Breast epithelium (tissue), 4 donors: ENCODE measurements at regions not wholly inside any gene's neighbourhood (a gene's known extent, or its start where the extent isn't known, plus 50 kb on each side); places are given as distances from the start of the nearest gene placed in this dataset.

Experiments
- DNase-seq, 2 donors: peaks; one replicate each; pipeline ENCODE4 v3.0.0-alpha.2; 2019; ENCODE audit warnings: low spot score in 2 of 2
- H3K27ac ChIP-seq, 2 donors: fragments of 200-600 bp; sonication (generic) in 1 of 2; one replicate each; pipeline ENCODE4 v1.5.1; 2016 to 2019; ENCODE audit warnings: mild to moderate bottlenecking in 1 of 2
- H3K27me3 ChIP-seq, 2 donors: fragments of 200-600 bp; sonication (generic) in 1 of 2; one replicate each; pipeline versions ENCODE4 v1.5.1 to v1.6.0; 2017 to 2019; ENCODE audit warnings: control low read depth in 1 of 2, mild to moderate bottlenecking in 1 of 2
- H3K36me3 ChIP-seq: fragments of 200-600 bp; one replicate; pipeline ENCODE4 v1.5.1; 2019
- H3K4me1 ChIP-seq, 2 donors: fragments of 200-600 bp; sonication (generic); one replicate each; pipeline ENCODE4 v1.5.1; 2016 to 2019; ENCODE audit warnings: control low read depth in 1 of 2
- H3K4me3 ChIP-seq, 3 donors: fragments of 200-600 bp; sonication (generic); 1 replicate in 2 of 3; 2 replicates in 1 of 3; pipeline ENCODE4 v1.5.1; 2016 to 2019; ENCODE audit warnings: mild to moderate bottlenecking in 3 of 3, moderate library complexity in 2 of 3
- H3K9me3 ChIP-seq, 2 donors: fragments of 200-600 bp; sonication (generic) in 1 of 2; one replicate each; pipeline ENCODE4 v1.5.1; 2016 to 2019; ENCODE audit warnings: control low read depth in 1 of 2
- CTCF ChIP-seq, 3 donors: fragments of 450-650 bp; IDR thresholded peaks; one replicate each; pipeline ENCODE4 v1.5.1; 2016 to 2017; ENCODE audit warnings: antibody characterized with exemption in 3 of 3, mild to moderate bottlenecking in 3 of 3, moderate library complexity in 3 of 3
- POLR2A ChIP-seq: fragments of 450-650 bp; IDR thresholded peaks from one replicate; pipeline ENCODE4 v1.6.1; 2016; ENCODE audit warnings: antibody characterized with exemption, mild to moderate bottlenecking, moderate library complexity
- POLR2AphosphoS5 ChIP-seq, 3 donors: sonication (generic); formaldehyde crosslinking; IDR thresholded peaks; one replicate each; pipeline ENCODE4 v1.6.1; 2017; ENCODE audit warnings: antibody characterized with exemption in 3 of 3
- intact Hi-C: fragments of 100-400 bp; cut with DNase I; formaldehyde crosslinking; loops from one replicate; pipeline ENCODE4 v1.15.1; 2023; ENCODE audit warnings: low total_unique reads

- Histone ChIP-seq H3K36me3 (no peaks in the 10 kb centered on the region), H3K9me3 (peaks cover 1 to 24% of the 10 kb centered on the region in 2 donors), H3K4me1 (no peaks in the 10 kb centered on the region), H3K4me3 (no peak overlapping the region), H3K27me3 (no peaks in the 10 kb centered on the region), H3K27ac (no peak overlapping the region)
- intact Hi-C loops: no loop called here
- DNase-seq: no peak
- TF ChIP-seq POLR2A: no peak
- no peak for TF ChIP-seq POLR2AphosphoS5 (IDR thresholded peaks at IDR 0.05)
- no peak for TF ChIP-seq CTCF (IDR thresholded peaks at IDR 0.05)
Observed at GRCh38 chr4:151553874-151554273, 144.9 kb downstream of the FHIP1A start.

GRCh38 chr4:151555151-151555945, 146.4 kb downstream of the FHIP1A start:
- no peak overlapping the region for H3K27ac ChIP-seq
- intact Hi-C loops: no loop called here
- H3K4me1 ChIP-seq: no peaks in the 10 kb centered on the region
- no peaks in the 10 kb centered on the region for H3K27me3 ChIP-seq
- H3K4me3 ChIP-seq: no peak overlapping the region
- H3K9me3 ChIP-seq: peaks cover 0 to 11% of the 10 kb centered on the region in 2 donors
- no peak for DNase-seq
- no peaks in the 10 kb centered on the region for H3K36me3 ChIP-seq
- TF ChIP-seq CTCF (IDR thresholded peaks at IDR 0.05) (no peak), POLR2A (no peak), POLR2AphosphoS5 (IDR thresholded peaks at IDR 0.05) (no peak)

- no peaks in the 10 kb centered on the region for H3K4me1 ChIP-seq
- no peaks in the 10 kb centered on the region for H3K9me3 ChIP-seq
- no peak overlapping the region for H3K4me3 ChIP-seq
- H3K36me3 ChIP-seq: no peaks in the 10 kb centered on the region
- intact Hi-C loops: no loop called here
- H3K27ac ChIP-seq: no peak overlapping the region
- TF ChIP-seq POLR2AphosphoS5 (IDR thresholded peaks at IDR 0.05) (no peak), CTCF (IDR thresholded peaks at IDR 0.05) (no peak), POLR2A (no peak)
- no peaks in the 10 kb centered on the region for H3K27me3 ChIP-seq
- DNase-seq: no peak
Observed at GRCh38 chr4:151558496-151559113, 149.6 kb downstream of the FHIP1A start.

DNA sequence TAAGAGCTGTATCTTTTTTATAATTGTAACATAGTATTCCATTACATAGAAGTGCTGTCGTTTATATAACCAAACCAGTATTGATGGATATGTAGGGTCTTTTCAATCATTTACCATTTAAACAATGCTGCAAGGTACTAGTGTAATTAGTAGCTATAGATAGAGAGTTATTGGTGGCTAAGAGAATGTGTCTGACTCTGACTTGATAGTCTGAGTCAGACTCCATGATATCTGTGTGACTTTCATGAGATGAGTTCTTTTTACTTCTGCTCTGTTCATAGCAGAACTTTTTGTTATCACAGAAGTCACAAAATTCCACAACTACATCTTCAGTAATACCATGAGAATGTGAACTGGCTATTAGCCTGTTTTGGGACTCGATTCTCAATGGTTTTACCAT, 150.6 kb downstream of the FHIP1A start:
- no peak for TF ChIP-seq POLR2A
- TF ChIP-seq CTCF (IDR thresholded peaks at IDR 0.05): no peak
- TF ChIP-seq POLR2AphosphoS5 (IDR thresholded peaks at IDR 0.05): no peak
- Histone ChIP-seq H3K27ac (no peak overlapping the region), H3K4me1 (no peaks in the 10 kb centered on the region), H3K36me3 (no peaks in the 10 kb centered on the region), H3K4me3 (no peak overlapping the region), H3K9me3 (no peaks in the 10 kb centered on the region), H3K27me3 (no peaks in the 10 kb centered on the region)
- intact Hi-C loops: no loop called here
- DNase-seq: no peak

- TF ChIP-seq POLR2AphosphoS5 (IDR thresholded peaks at IDR 0.05) (no peak), POLR2A (no peak)
- Histone ChIP-seq H3K9me3 (no peaks in the 10 kb centered on the region), H3K36me3 (no peaks in the 10 kb centered on the region), H3K27ac (no peak overlapping the region), H3K4me1 (no peaks in the 10 kb centered on the region), H3K27me3 (no peaks in the 10 kb centered on the region), H3K4me3 (no peak overlapping the region)
- intact Hi-C loops: no loop called here
- no peak for DNase-seq
Observed at GRCh38 chr4:151561551-151562256, 152.7 kb downstream of the FHIP1A start.
